ENCODE measurements at regions not wholly inside any gene's neighbourhood (a gene's known extent, or its start where the extent isn't known, plus 50 kb on each side); places are given as distances from the start of the nearest gene placed in this dataset.

GRCh38 chr2:56571074-56571473, 387.3 kb downstream of the CCDC85A start:
- TF ChIP-seq, protein P1, sequence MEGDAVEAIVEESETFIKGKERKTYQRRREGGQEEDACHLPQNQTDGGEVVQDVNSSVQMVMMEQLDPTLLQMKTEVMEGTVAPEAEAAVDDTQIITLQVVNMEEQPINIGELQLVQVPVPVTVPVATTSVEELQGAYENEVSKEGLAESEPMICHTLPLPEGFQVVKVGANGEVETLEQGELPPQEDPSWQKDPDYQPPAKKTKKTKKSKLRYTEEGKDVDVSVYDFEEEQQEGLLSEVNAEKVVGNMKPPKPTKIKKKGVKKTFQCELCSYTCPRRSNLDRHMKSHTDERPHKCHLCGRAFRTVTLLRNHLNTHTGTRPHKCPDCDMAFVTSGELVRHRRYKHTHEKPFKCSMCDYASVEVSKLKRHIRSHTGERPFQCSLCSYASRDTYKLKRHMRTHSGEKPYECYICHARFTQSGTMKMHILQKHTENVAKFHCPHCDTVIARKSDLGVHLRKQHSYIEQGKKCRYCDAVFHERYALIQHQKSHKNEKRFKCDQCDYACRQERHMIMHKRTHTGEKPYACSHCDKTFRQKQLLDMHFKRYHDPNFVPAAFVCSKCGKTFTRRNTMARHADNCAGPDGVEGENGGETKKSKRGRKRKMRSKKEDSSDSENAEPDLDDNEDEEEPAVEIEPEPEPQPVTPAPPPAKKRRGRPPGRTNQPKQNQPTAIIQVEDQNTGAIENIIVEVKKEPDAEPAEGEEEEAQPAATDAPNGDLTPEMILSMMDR (conservative IDR thresholded peaks at IDR 0.05; ENCODE audit: low read length) = no peak
- TF ChIP-seq EZH2phosphoT487 (IDR thresholded peaks at IDR 0.05; ENCODE audit: borderline replicate concordance) = no peak
